Endothelial cell (in vitro differentiated cells): ENCODE measurements at regions not wholly inside any gene's neighbourhood (a gene's known extent, or its start where the extent isn't known, plus 50 kb on each side); places are given as distances from the start of the nearest gene placed in this dataset.

Source experiments
- DNase-seq: peaks from one replicate; pipeline ENCODE4 v3.0.0; 2021; ENCODE audit warnings: low spot score
- H3K27ac Mint-ChIP-seq: one replicate; pipeline ENCODE4 v1.8.0; 2021; ENCODE audit warnings: mixed read lengths, inconsistent platforms; ENCODE audit not compliant: unreplicated experiment
- H3K27me3 Mint-ChIP-seq: one replicate; pipeline ENCODE4 v1.8.0; 2021; ENCODE audit warnings: mild to moderate bottlenecking, moderate library complexity, mixed read lengths, inconsistent platforms; ENCODE audit not compliant: unreplicated experiment
- H3K36me3 Mint-ChIP-seq: one replicate; pipeline ENCODE4 v1.8.0; 2021; ENCODE audit warnings: mild to moderate bottlenecking, low read depth, mixed read lengths, inconsistent platforms; ENCODE audit not compliant: unreplicated experiment
- H3K4me1 Mint-ChIP-seq: one replicate; pipeline ENCODE4 v1.8.0; 2021; ENCODE audit warnings: mild to moderate bottlenecking, mixed read lengths, inconsistent platforms; ENCODE audit not compliant: unreplicated experiment
- H3K4me3 Mint-ChIP-seq: one replicate; pipeline ENCODE4 v1.8.0; 2021; ENCODE audit warnings: mild to moderate bottlenecking, mixed read lengths, inconsistent platforms; ENCODE audit not compliant: unreplicated experiment
- H3K9me3 Mint-ChIP-seq: one replicate; pipeline ENCODE4 v1.8.0; 2021; ENCODE audit warnings: mixed read lengths, inconsistent platforms; ENCODE audit not compliant: unreplicated experiment
- CTCF ChIP-seq: fragments of 200-600 bp; sonication (generic); IDR thresholded peaks from one replicate; pipeline ENCODE4 v1.5.0; 2021; ENCODE audit warnings: antibody characterized with exemption; ENCODE audit not compliant: unreplicated experiment

- no peak overlapping the region for H3K27ac Mint-ChIP-seq
- no peaks in the 10 kb centered on the region for H3K36me3 Mint-ChIP-seq
- H3K27me3 Mint-ChIP-seq = no peaks in the 10 kb centered on the region
- no peak overlapping the region for H3K4me3 Mint-ChIP-seq
- TF ChIP-seq CTCF = no peak
- H3K9me3 Mint-ChIP-seq = no peaks in the 10 kb centered on the region
- no peaks in the 10 kb centered on the region for H3K4me1 Mint-ChIP-seq
- no peak for DNase-seq
Observed at GRCh38 chr10:59108886-59109288, 67.6 kb upstream of the PHYHIPL start.

- Mint-ChIP-seq H3K27me3 (no peaks in the 10 kb centered on the region), H3K36me3 (no peaks in the 10 kb centered on the region), H3K4me3 (no peak overlapping the region), H3K4me1 (no peaks in the 10 kb centered on the region), H3K9me3 (no peaks in the 10 kb centered on the region), H3K27ac (no peak overlapping the region)
- no peak for TF ChIP-seq CTCF
- no peak for DNase-seq
Observed at GRCh38 chr10:59109826-59110225, 66.6 kb upstream of the PHYHIPL start.

GRCh38 chr10:59124187-59124586 lies 52.3 kb upstream of the PHYHIPL start:
- Mint-ChIP-seq H3K36me3 (no peaks in the 10 kb centered on the region), H3K27me3 (peaks cover 1% of the 10 kb centered on the region), H3K4me3 (no peak overlapping the region), H3K9me3 (no peaks in the 10 kb centered on the region), H3K27ac (no peak overlapping the region), H3K4me1 (no peaks in the 10 kb centered on the region)
- no peak for TF ChIP-seq CTCF
- DNase-seq = no peak

GRCh38 chr10:59125666-59126065 lies 50.8 kb upstream of the PHYHIPL start:
- H3K36me3 Mint-ChIP-seq = no peaks in the 10 kb centered on the region
- peaks cover 1% of the 10 kb centered on the region for H3K27me3 Mint-ChIP-seq
- no peaks in the 10 kb centered on the region for H3K9me3 Mint-ChIP-seq
- no peaks in the 10 kb centered on the region for H3K4me1 Mint-ChIP-seq
- DNase-seq = no peak
- TF ChIP-seq CTCF = no peak
- no peak overlapping the region for H3K27ac Mint-ChIP-seq
- H3K4me3 Mint-ChIP-seq = no peak overlapping the region

- no peak for DNase-seq
- Mint-ChIP-seq H3K9me3 (no peaks in the 10 kb centered on the region), H3K4me3 (no peak overlapping the region), H3K27ac (no peak overlapping the region), H3K4me1 (no peaks in the 10 kb centered on the region), H3K27me3 (peaks cover 1% of the 10 kb centered on the region), H3K36me3 (no peaks in the 10 kb centered on the region)
- no peak for TF ChIP-seq CTCF
Observed at GRCh38 chr10:59126261-59126660, 50.2 kb upstream of the PHYHIPL start.
